ENCODE measurements at regions not wholly inside any gene's neighbourhood (a gene's known extent, or its start where the extent isn't known, plus 50 kb on each side); places are given as distances from the start of the nearest gene placed in this dataset.
A peak's percentile ranks its signal among the peaks of the same experiment; 100 is the strongest.
"Not testable (repeated sequence)": the region's sequence is repeated elsewhere in the genome, so short reads cannot be mapped to it uniquely, and the experiment has no call there.

GRCh38 chr1:149673231-149673909 is 89.7 kb downstream of the PPIAL4C start:
- H3K4me1 Mint-ChIP-seq; H3K27me3 Mint-ChIP-seq; H3K9me3 Mint-ChIP-seq; DNase-seq (ENCODE audit: low spot score in 2 of 2); H3K4me3 Mint-ChIP-seq; H3K36me3 Mint-ChIP-seq; H3K27ac Mint-ChIP-seq; ATAC-seq (ENCODE audit: low read depth): not testable (repeated sequence)

- not testable (repeated sequence) for H3K4me1 Mint-ChIP-seq; ATAC-seq (ENCODE audit: low read depth); DNase-seq (ENCODE audit: low spot score in 2 of 2); H3K27me3 Mint-ChIP-seq; H3K9me3 Mint-ChIP-seq; H3K4me3 Mint-ChIP-seq; H3K27ac Mint-ChIP-seq; H3K36me3 Mint-ChIP-seq
Observed at GRCh38 chr1:149674921-149675320, 91.3 kb downstream of the PPIAL4C start.

- H3K27me3 Mint-ChIP-seq; H3K4me3 Mint-ChIP-seq; DNase-seq (ENCODE audit: low spot score in 2 of 2); H3K36me3 Mint-ChIP-seq; H3K9me3 Mint-ChIP-seq; ATAC-seq (ENCODE audit: low read depth); H3K27ac Mint-ChIP-seq; H3K4me1 Mint-ChIP-seq: not testable (repeated sequence)
Observed at GRCh38 chr1:149677359-149677758, 93.7 kb downstream of the PPIAL4C start.

- not testable (repeated sequence) for DNase-seq (ENCODE audit: low spot score in 2 of 2); H3K4me1 Mint-ChIP-seq; H3K9me3 Mint-ChIP-seq; H3K4me3 Mint-ChIP-seq; H3K27ac Mint-ChIP-seq; H3K36me3 Mint-ChIP-seq; H3K27me3 Mint-ChIP-seq
- peak; percentile 100 for ATAC-seq (ENCODE audit: low read depth)
Observed at GRCh38 chr1:149686593-149687238, 95.8 kb upstream of the FCGR1A start.

- not testable (repeated sequence) for H3K4me3 Mint-ChIP-seq; ATAC-seq (ENCODE audit: low read depth); H3K36me3 Mint-ChIP-seq; H3K4me1 Mint-ChIP-seq; H3K9me3 Mint-ChIP-seq; H3K27ac Mint-ChIP-seq; H3K27me3 Mint-ChIP-seq; DNase-seq (ENCODE audit: low spot score in 2 of 2)
Observed at GRCh38 chr1:149691399-149691798, 91.1 kb upstream of the FCGR1A start.

- not testable (repeated sequence) for DNase-seq (ENCODE audit: low spot score in 2 of 2); H3K9me3 Mint-ChIP-seq; ATAC-seq (ENCODE audit: low read depth); H3K36me3 Mint-ChIP-seq; H3K27me3 Mint-ChIP-seq; H3K4me3 Mint-ChIP-seq; H3K27ac Mint-ChIP-seq; H3K4me1 Mint-ChIP-seq
Observed at GRCh38 chr1:149692804-149693539, 89.5 kb upstream of the FCGR1A start.

GRCh38 chr1:149695066-149695465 is 87.4 kb upstream of the FCGR1A start:
- DNase-seq (ENCODE audit: low spot score in 2 of 2); H3K36me3 Mint-ChIP-seq; H3K27ac Mint-ChIP-seq; H3K4me3 Mint-ChIP-seq; H3K27me3 Mint-ChIP-seq; ATAC-seq (ENCODE audit: low read depth); H3K9me3 Mint-ChIP-seq; H3K4me1 Mint-ChIP-seq: not testable (repeated sequence)

GRCh38 chr1:149700220-149700619 is 82.3 kb upstream of the FCGR1A start:
- H3K36me3 Mint-ChIP-seq; ATAC-seq (ENCODE audit: low read depth); DNase-seq (ENCODE audit: low spot score in 2 of 2); H3K9me3 Mint-ChIP-seq; H3K4me1 Mint-ChIP-seq; H3K27ac Mint-ChIP-seq; H3K4me3 Mint-ChIP-seq; H3K27me3 Mint-ChIP-seq: not testable (repeated sequence)

GRCh38 chr1:149700677-149701567 is 81.6 kb upstream of the FCGR1A start:
- not testable (repeated sequence) for H3K27ac Mint-ChIP-seq; H3K27me3 Mint-ChIP-seq; H3K9me3 Mint-ChIP-seq; H3K36me3 Mint-ChIP-seq; DNase-seq (ENCODE audit: low spot score in 2 of 2); H3K4me3 Mint-ChIP-seq; H3K4me1 Mint-ChIP-seq
- ATAC-seq (ENCODE audit: low read depth), result peak; percentile 64

- Mint-ChIP-seq H3K27ac (peak overlapping the region; percentile 99), H3K4me3 (peak overlapping the region; percentile 74)
- H3K4me1 Mint-ChIP-seq, H3K36me3 Mint-ChIP-seq, H3K9me3 Mint-ChIP-seq, H3K27me3 Mint-ChIP-seq: not testable (repeated sequence)
- DNase-seq (ENCODE audit: low spot score in 2 of 2) (peak; percentile 71 to 76), ATAC-seq (ENCODE audit: low read depth) (peak; percentile 90)
Observed at GRCh38 chr1:149708192-149708853, 74.2 kb upstream of the FCGR1A start.

- H3K9me3 Mint-ChIP-seq; H3K27ac Mint-ChIP-seq; H3K4me3 Mint-ChIP-seq; H3K4me1 Mint-ChIP-seq; ATAC-seq (ENCODE audit: low read depth); DNase-seq (ENCODE audit: low spot score in 2 of 2); H3K36me3 Mint-ChIP-seq; H3K27me3 Mint-ChIP-seq: not testable (repeated sequence)
Observed at GRCh38 chr1:149711651-149712050, 70.8 kb upstream of the FCGR1A start.

- DNase-seq (ENCODE audit: low spot score in 2 of 2), result peak; percentile 2 to 60
- H3K4me1 Mint-ChIP-seq; H3K27ac Mint-ChIP-seq; H3K4me3 Mint-ChIP-seq; H3K9me3 Mint-ChIP-seq; H3K36me3 Mint-ChIP-seq; ATAC-seq (ENCODE audit: low read depth); H3K27me3 Mint-ChIP-seq: not testable (repeated sequence)
Observed at GRCh38 chr1:149712154-149712927, 70.2 kb upstream of the FCGR1A start.

GRCh38 chr1:149713513-149713912 is 69.0 kb upstream of the FCGR1A start:
- H3K27ac Mint-ChIP-seq; DNase-seq (ENCODE audit: low spot score in 2 of 2); H3K9me3 Mint-ChIP-seq; H3K4me1 Mint-ChIP-seq; H3K36me3 Mint-ChIP-seq; ATAC-seq (ENCODE audit: low read depth); H3K4me3 Mint-ChIP-seq; H3K27me3 Mint-ChIP-seq: not testable (repeated sequence)

Measured in memory B cell (primary cell).